IMR-90 (cell line): ENCODE measurements at regions not wholly inside any gene's neighbourhood (a gene's known extent, or its start where the extent isn't known, plus 50 kb on each side); places are given as distances from the start of the nearest gene placed in this dataset.

Source experiments
- ATAC-seq: fragments of 200-7000 bp; cut with Tn5 transposase; 2 replicates; pipeline ENCODE4 v1.9.1; 2020; ENCODE audit warnings: low read depth, mild to moderate bottlenecking, moderate library complexity
- BruUV-seq: library from RNA; stranded (reverse); fragments of 400-500 nt; replicated peaks from 2 replicates; lab custom pipeline; 2021; lab: Mats Ljungman, UMichigan
- CTCF ChIA-PET: fragments of 300-600 bp; formaldehyde crosslinking; extraction: SDS; loops from one replicate; lab custom pipeline; 2021; ENCODE audit warnings: antibody characterized with exemption; lab: Yijun Ruan, JAX
- POLR2A ChIA-PET: fragments of 300-600 bp; sonication (Branson Sonifier 250); formaldehyde crosslinking; loops from one replicate; lab custom pipeline; 2022; ENCODE audit warnings: antibody characterized with exemption; ENCODE audit not compliant: unreplicated experiment; lab: Charles Lee
- DNase-seq: peaks from one replicate; pipeline ENCODE4 v3.0.0; 2013
- H2AFZ ChIP-seq: replicated peaks from 2 replicates; pipeline ENCODE3; 2013; ENCODE audit warnings: low read length, mild to moderate bottlenecking; ENCODE audit not compliant: poor library complexity
- H2AK5ac ChIP-seq: 2 replicates; pipeline ENCODE4 v1.6.1; 2013; ENCODE audit warnings: low read depth, low read length, inconsistent platforms
- H2AK9ac ChIP-seq: replicated peaks from 2 replicates; pipeline ENCODE3; 2013; ENCODE audit warnings: mild to moderate bottlenecking, low read depth, low read length, moderate library complexity; ENCODE audit not compliant: poor library complexity
- H2BK120ac ChIP-seq: 2 replicates; pipeline ENCODE4 v1.6.1; 2013; ENCODE audit warnings: low read depth, low read length, inconsistent platforms
- H2BK15ac ChIP-seq: 3 replicates; pipeline ENCODE4 v1.6.1; 2013; ENCODE audit warnings: low read depth, low read length, inconsistent platforms
- H2BK20ac ChIP-seq: 2 replicates; pipeline ENCODE4 v1.6.1; 2013; ENCODE audit warnings: low read depth, mild to moderate bottlenecking, inconsistent platforms, low read length, moderate library complexity
- H2BK5ac ChIP-seq: 2 replicates; pipeline ENCODE4 v1.6.1; 2013; ENCODE audit warnings: mild to moderate bottlenecking, low read depth, low read length, inconsistent platforms; ENCODE audit not compliant: poor library complexity, severe bottlenecking
- H3K14ac ChIP-seq: replicated peaks from 2 replicates; pipeline ENCODE4 v1.6.1; 2013; ENCODE audit warnings: low read depth, low read length, inconsistent platforms
- H3K18ac ChIP-seq: 2 replicates; pipeline ENCODE4 v1.6.1; 2013; ENCODE audit warnings: low read depth, low read length, control low read depth
- H3K23ac ChIP-seq: 2 replicates; pipeline ENCODE4 v1.6.1; 2013; ENCODE audit warnings: low read depth, low read length, inconsistent platforms
- H3K27ac ChIP-seq: 2 replicates; pipeline ENCODE4 v1.5.1; 2013; ENCODE audit warnings: mild to moderate bottlenecking, control low read depth, low read length; ENCODE audit not compliant: insufficient read depth
- H3K27me3 ChIP-seq: 2 replicates; pipeline ENCODE4 v1.6.1; 2013; ENCODE audit warnings: low read length; ENCODE audit not compliant: control insufficient read depth, insufficient read depth
- H3K36me3 ChIP-seq: 2 replicates; pipeline ENCODE4 v1.6.1; 2013; ENCODE audit warnings: low read length, mixed read lengths; ENCODE audit not compliant: control insufficient read depth, insufficient read depth
- H3K4ac ChIP-seq: 2 replicates; pipeline ENCODE4 v1.6.1; 2013; ENCODE audit warnings: low read depth, low read length, inconsistent platforms
- H3K4me1 ChIP-seq: 2 replicates; pipeline ENCODE4 v1.6.1; 2013; ENCODE audit warnings: low read length, mixed read lengths; ENCODE audit not compliant: control insufficient read depth, insufficient read depth
- H3K4me2 ChIP-seq: 2 replicates; pipeline ENCODE4 v1.6.1; 2013; ENCODE audit warnings: low read depth, mild to moderate bottlenecking, control low read depth, low read length, moderate library complexity
- H3K4me3 ChIP-seq: 2 replicates; pipeline ENCODE4 v1.5.1; 2013; ENCODE audit warnings: low read depth, mild to moderate bottlenecking, control low read depth, low read length, moderate library complexity; ENCODE audit not compliant: insufficient read depth
- H3K56ac ChIP-seq: 2 replicates; pipeline ENCODE4 v1.6.1; 2013; ENCODE audit warnings: low read length, inconsistent platforms; ENCODE audit not compliant: insufficient read depth; ENCODE audit errors: extremely low read depth
- H3K79me1 ChIP-seq, 2 experiments: 2 replicates each; pipeline ENCODE4 v1.6.1; 2013; ENCODE audit warnings: low read length in 2 of 2, inconsistent platforms in 1 of 2, low read depth in 1 of 2
- H3K9ac ChIP-seq: 2 replicates; pipeline ENCODE4 v1.6.1; 2013; ENCODE audit warnings: low read depth, low read length, control low read depth
- H3K9me1 ChIP-seq: 2 replicates; pipeline ENCODE4 v1.6.1; 2013; ENCODE audit warnings: low read length, inconsistent platforms; ENCODE audit not compliant: insufficient read depth
- H3K9me3 ChIP-seq: 2 replicates; pipeline ENCODE4 v1.6.1; 2013; ENCODE audit warnings: low read length; ENCODE audit not compliant: control insufficient read depth, insufficient read depth
- H4K20me1 ChIP-seq: 2 replicates; pipeline ENCODE4 v1.6.1; 2013; ENCODE audit warnings: low read length, inconsistent platforms; ENCODE audit not compliant: insufficient read depth
- H4K5ac ChIP-seq: 2 replicates; pipeline ENCODE4 v1.6.1; 2013; ENCODE audit warnings: mild to moderate bottlenecking, low read depth, low read length, control low read depth
- H4K8ac ChIP-seq, 2 experiments: 2 replicates each; pipeline ENCODE4 v1.6.1; 2013; ENCODE audit warnings: low read depth in 2 of 2, low read length in 2 of 2, control low read depth in 1 of 2, inconsistent platforms in 1 of 2
- H4K91ac ChIP-seq: 2 replicates; pipeline ENCODE4 v1.6.1; 2013; ENCODE audit warnings: low read depth, low read length, inconsistent platforms; ENCODE audit not compliant: insufficient read depth
- BHLHE40 ChIP-seq: fragments of 150-350 bp; IDR thresholded peaks from 2 replicates; pipeline ENCODE4 v1.6.1; 2016; ENCODE audit warnings: mild to moderate bottlenecking, low read depth, low read length
- CEBPB ChIP-seq: IDR thresholded peaks from 2 replicates; pipeline ENCODE4 v1.6.1; 2012; ENCODE audit warnings: low read depth, low read length, improper control_type of control experiment
- CHD1 ChIP-seq: IDR thresholded peaks from 2 replicates; pipeline ENCODE4 v1.6.1; 2012; ENCODE audit warnings: low read depth, low read length, improper control_type of control experiment
- FOS ChIP-seq: fragments of 150-350 bp; IDR thresholded peaks from 2 replicates; pipeline ENCODE4 v1.6.1; 2016; ENCODE audit warnings: low read depth, low read length
- MAFK ChIP-seq: IDR thresholded peaks from 2 replicates; pipeline ENCODE4 v1.6.1; 2012; ENCODE audit warnings: low read depth, low read length, improper control_type of control experiment
- MAZ ChIP-seq: IDR thresholded peaks from 2 replicates; pipeline ENCODE4 v1.6.1; 2012; ENCODE audit warnings: low read depth, mild to moderate bottlenecking, low read length, improper control_type of control experiment, moderate library complexity, borderline replicate concordance
- MXI1 ChIP-seq: IDR thresholded peaks from 2 replicates; pipeline ENCODE4 v1.6.1; 2012; ENCODE audit warnings: low read depth, mild to moderate bottlenecking, low read length, moderate library complexity, borderline replicate concordance
- NFE2L2 ChIP-seq: fragments of 150-350 bp; IDR thresholded peaks from 2 replicates; pipeline ENCODE4 v1.6.1; 2016; ENCODE audit warnings: low read depth, mild to moderate bottlenecking, low read length
- POLR2A ChIP-seq: IDR thresholded peaks from 2 replicates; pipeline ENCODE4 v1.6.1; 2012; ENCODE audit warnings: mild to moderate bottlenecking, low read depth, low read length
- RAD21 ChIP-seq: IDR thresholded peaks from 2 replicates; pipeline ENCODE4 v1.6.1; 2012; ENCODE audit warnings: low read length, improper control_type of control experiment
- RCOR1 ChIP-seq: IDR thresholded peaks from 2 replicates; pipeline ENCODE4 v1.6.1; 2012; ENCODE audit warnings: mild to moderate bottlenecking, low read length, improper control_type of control experiment; ENCODE audit not compliant: insufficient replicate concordance
- RFX5 ChIP-seq: IDR thresholded peaks from 2 replicates; pipeline ENCODE4 v1.8.0; 2012; ENCODE audit warnings: low read depth, mild to moderate bottlenecking, low read length, moderate library complexity
- SMC3 ChIP-seq: fragments of 150-350 bp; IDR thresholded peaks from 2 replicates; pipeline ENCODE4 v1.6.1; 2016; ENCODE audit warnings: low read depth, mild to moderate bottlenecking, antibody characterized with exemption, low read length, moderate library complexity
- WGBS, 2 experiments: methylation state at CpG; one replicate each; pipeline versions ENCODE4 v1.1.5 to v1.1.7; 2013; ENCODE audit warnings: missing lambda C conversion rate in 2 of 2; ENCODE audit not compliant: insufficient read length in 1 of 2; ENCODE audit errors: extremely low coverage in 2 of 2; 5-methylcytosine and 5-hydroxymethylcytosine counted together
- dilution Hi-C: fragments of 300-500 bp; cut with HindIII; formaldehyde crosslinking; loops from one replicate; pipeline ENCODE4 v1.14.3; 2018; ENCODE audit warnings: low sequenced_read_pairs; ENCODE audit not compliant: unreplicated experiment
- in situ Hi-C: fragments of 300-500 bp; cut with MboI; formaldehyde crosslinking; loops from 3 replicates; pipeline ENCODE4 v1.14.3; 2019; ENCODE audit warnings: low sequenced_read_pairs, inconsistent platforms, mixed read lengths
- intact Hi-C: fragments of 100-400 bp; cut with micrococcal nuclease; formaldehyde crosslinking; loops from 2 replicates; pipeline ENCODE4 v1.10.0; 2022
- TF ChIP-seq, protein P1 (sequence below): conservative IDR thresholded peaks from 2 replicates; pipeline ENCODE4 v1.5.1; 2012; ENCODE audit warnings: mild to moderate bottlenecking, low read depth, low read length, improper control_type of control experiment
- TF ChIP-seq, protein P2 (sequence below): fragments of 150-350 bp; IDR thresholded peaks from 2 replicates; pipeline ENCODE4 v1.6.1; 2016; ENCODE audit warnings: low read depth, mild to moderate bottlenecking, low read length, moderate library complexity, borderline replicate concordance
- TF ChIP-seq, protein P3 (sequence below): fragments of 150-350 bp; IDR thresholded peaks from 2 replicates; pipeline ENCODE4 v1.6.1; 2017; ENCODE audit warnings: mild to moderate bottlenecking, antibody characterized with exemption, low read length, low read depth

DNA sequence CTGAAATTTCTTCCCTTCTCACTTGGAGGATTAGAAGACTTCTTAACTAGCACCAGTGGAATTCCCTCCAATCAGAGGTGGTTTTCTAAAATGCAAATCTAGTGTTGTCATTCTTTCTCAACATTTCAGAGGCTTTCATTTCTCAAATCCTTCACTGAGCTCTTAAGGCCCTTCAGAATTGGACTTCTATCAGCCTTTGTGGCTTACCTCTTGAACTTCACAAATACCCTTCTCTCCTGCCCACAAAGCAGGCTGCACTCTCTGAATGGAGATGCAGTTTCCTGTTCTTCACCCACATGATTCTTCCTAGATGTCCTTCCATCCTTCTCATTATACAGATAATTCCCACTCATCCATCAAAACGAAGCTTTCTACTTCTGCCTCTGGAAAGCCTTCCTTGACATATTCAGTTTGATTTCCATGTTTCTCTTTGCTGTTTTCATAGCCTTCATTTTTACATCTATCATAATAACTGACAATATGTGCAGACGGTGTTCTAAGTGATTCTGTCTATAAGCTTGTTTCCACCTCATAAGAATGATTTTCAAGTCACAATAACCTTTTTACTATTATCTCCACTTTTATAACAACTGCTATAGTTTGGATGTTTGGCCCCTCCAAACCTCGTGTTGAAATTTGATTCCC is 123.1 kb upstream of the GPR12 start:
- intact Hi-C loops (no loop called here), in situ Hi-C loops (loop anchor here (25.0 kb wide), 1 partner anchor 696 kb away; no protein-coding TSS in a partner anchor), dilution Hi-C loops (no loop called here)
- no peak overlapping the region for H3K27ac ChIP-seq
- peaks cover 13% of the 10 kb centered on the region for H3K27me3 ChIP-seq
- no peak overlapping the region for H3K4ac ChIP-seq
- H2AK9ac ChIP-seq = no peak overlapping the region
- H4K20me1 ChIP-seq = no peaks in the 10 kb centered on the region
- H4K8ac ChIP-seq = no peak overlapping the region
- POLR2A ChIA-PET = no interaction called here
- no peak overlapping the region for H3K14ac ChIP-seq
- H3K9me3 ChIP-seq = no peaks in the 10 kb centered on the region
- H3K4me2 ChIP-seq = no peak overlapping the region
- H3K79me1 ChIP-seq = no peaks in the 10 kb centered on the region
- H2BK15ac ChIP-seq = no peak overlapping the region
- H3K4me3 ChIP-seq = no peak overlapping the region
- ATAC-seq = no peak
- H2BK5ac ChIP-seq = no peak overlapping the region
- CTCF ChIA-PET = no interaction called here
- no peak overlapping the region for H4K91ac ChIP-seq
- no peak overlapping the region for H2BK20ac ChIP-seq
- no peaks in the 10 kb centered on the region for H3K9me1 ChIP-seq
- no peak for DNase-seq
- no peak overlapping the region for H3K56ac ChIP-seq
- H3K36me3 ChIP-seq = no peaks in the 10 kb centered on the region
- no peak overlapping the region for H2AFZ ChIP-seq
- no peaks in the 10 kb centered on the region for H3K4me1 ChIP-seq
- no peak overlapping the region for H3K9ac ChIP-seq
- BruUV-seq = no TSS peak
- WGBS, 2 experiments = no CpG with 5 or more reads among the region's 3 CpGs
- H4K5ac ChIP-seq = no peak overlapping the region
- TF ChIP-seq CEBPB = no peak
- TF ChIP-seq MAZ = no peak
- TF ChIP-seq, protein P1, sequence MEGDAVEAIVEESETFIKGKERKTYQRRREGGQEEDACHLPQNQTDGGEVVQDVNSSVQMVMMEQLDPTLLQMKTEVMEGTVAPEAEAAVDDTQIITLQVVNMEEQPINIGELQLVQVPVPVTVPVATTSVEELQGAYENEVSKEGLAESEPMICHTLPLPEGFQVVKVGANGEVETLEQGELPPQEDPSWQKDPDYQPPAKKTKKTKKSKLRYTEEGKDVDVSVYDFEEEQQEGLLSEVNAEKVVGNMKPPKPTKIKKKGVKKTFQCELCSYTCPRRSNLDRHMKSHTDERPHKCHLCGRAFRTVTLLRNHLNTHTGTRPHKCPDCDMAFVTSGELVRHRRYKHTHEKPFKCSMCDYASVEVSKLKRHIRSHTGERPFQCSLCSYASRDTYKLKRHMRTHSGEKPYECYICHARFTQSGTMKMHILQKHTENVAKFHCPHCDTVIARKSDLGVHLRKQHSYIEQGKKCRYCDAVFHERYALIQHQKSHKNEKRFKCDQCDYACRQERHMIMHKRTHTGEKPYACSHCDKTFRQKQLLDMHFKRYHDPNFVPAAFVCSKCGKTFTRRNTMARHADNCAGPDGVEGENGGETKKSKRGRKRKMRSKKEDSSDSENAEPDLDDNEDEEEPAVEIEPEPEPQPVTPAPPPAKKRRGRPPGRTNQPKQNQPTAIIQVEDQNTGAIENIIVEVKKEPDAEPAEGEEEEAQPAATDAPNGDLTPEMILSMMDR = no peak
- TF ChIP-seq NFE2L2 = no peak
- TF ChIP-seq POLR2A = no peak
- TF ChIP-seq, protein P2, sequence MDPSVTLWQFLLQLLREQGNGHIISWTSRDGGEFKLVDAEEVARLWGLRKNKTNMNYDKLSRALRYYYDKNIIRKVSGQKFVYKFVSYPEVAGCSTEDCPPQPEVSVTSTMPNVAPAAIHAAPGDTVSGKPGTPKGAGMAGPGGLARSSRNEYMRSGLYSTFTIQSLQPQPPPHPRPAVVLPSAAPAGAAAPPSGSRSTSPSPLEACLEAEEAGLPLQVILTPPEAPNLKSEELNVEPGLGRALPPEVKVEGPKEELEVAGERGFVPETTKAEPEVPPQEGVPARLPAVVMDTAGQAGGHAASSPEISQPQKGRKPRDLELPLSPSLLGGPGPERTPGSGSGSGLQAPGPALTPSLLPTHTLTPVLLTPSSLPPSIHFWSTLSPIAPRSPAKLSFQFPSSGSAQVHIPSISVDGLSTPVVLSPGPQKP = no peak
- TF ChIP-seq MXI1 = no peak
- no peak for TF ChIP-seq RCOR1
- TF ChIP-seq RAD21 = no peak
- TF ChIP-seq SMC3 = no peak
- no peak for TF ChIP-seq MAFK
- TF ChIP-seq RFX5 = no peak
- no peak for TF ChIP-seq CHD1
- TF ChIP-seq FOS = no peak
- TF ChIP-seq, protein P3, sequence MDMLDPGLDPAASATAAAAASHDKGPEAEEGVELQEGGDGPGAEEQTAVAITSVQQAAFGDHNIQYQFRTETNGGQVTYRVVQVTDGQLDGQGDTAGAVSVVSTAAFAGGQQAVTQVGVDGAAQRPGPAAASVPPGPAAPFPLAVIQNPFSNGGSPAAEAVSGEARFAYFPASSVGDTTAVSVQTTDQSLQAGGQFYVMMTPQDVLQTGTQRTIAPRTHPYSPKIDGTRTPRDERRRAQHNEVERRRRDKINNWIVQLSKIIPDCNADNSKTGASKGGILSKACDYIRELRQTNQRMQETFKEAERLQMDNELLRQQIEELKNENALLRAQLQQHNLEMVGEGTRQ = no peak
- no peak for TF ChIP-seq BHLHE40
- no peak overlapping the region for H2AK5ac ChIP-seq
- H3K23ac ChIP-seq = no peak overlapping the region
- H2BK120ac ChIP-seq = no peak overlapping the region
- no peak overlapping the region for H3K18ac ChIP-seq
